GM19438 (cell line): ENCODE measurements at regions not wholly inside any gene's neighbourhood (a gene's known extent, or its start where the extent isn't known, plus 50 kb on each side); places are given as distances from the start of the nearest gene placed in this dataset.
"Not testable (repeated sequence)": the region's sequence is repeated elsewhere in the genome, so short reads cannot be mapped to it uniquely, and the experiment has no call there.

Source experiments
- ATAC-seq: cut with Tn5 transposase; IDR thresholded peaks from one replicate; pipeline ENCODE4 v1.9.1; 2021; ENCODE audit warnings: low read depth; ENCODE audit not compliant: unreplicated experiment

GRCh38 chr13:58704953-58705352, 1073.4 kb downstream of the PCDH17 start:
- ATAC-seq, result no peak

GRCh38 chr13:58706421-58706820, 1074.9 kb downstream of the PCDH17 start:
- ATAC-seq, result no peak

GRCh38 chr13:58712191-58712590, 1080.6 kb downstream of the PCDH17 start:
- no peak for ATAC-seq

GRCh38 chr13:58714016-58714415, 1082.5 kb downstream of the PCDH17 start:
- not testable (repeated sequence) for ATAC-seq

GRCh38 chr13:58721273-58721672, 1089.7 kb downstream of the PCDH17 start:
- no peak for ATAC-seq

DNA sequence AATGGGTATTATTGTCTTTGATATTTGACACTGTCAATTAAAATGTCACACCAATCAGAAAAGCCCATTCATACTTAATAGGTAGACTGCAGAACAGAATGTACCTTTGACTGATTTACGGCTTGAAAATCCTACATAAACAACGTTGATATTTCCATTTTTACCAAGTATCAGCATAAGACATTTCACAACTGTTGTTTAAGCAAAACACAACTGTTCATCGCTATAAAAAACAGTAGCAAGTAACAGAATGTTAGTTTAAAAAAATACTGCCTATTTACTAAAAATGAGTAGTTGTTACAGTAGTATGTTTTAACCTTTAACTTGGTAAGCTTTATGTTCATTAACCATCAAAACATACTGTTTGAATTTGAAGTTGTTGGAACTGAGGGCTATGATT, 1096.6 kb downstream of the PCDH17 start:
- no peak for ATAC-seq

- no peak for ATAC-seq
Measured at GRCh38 chr13:58729361-58729760, 1097.8 kb downstream of the PCDH17 start.

DNA sequence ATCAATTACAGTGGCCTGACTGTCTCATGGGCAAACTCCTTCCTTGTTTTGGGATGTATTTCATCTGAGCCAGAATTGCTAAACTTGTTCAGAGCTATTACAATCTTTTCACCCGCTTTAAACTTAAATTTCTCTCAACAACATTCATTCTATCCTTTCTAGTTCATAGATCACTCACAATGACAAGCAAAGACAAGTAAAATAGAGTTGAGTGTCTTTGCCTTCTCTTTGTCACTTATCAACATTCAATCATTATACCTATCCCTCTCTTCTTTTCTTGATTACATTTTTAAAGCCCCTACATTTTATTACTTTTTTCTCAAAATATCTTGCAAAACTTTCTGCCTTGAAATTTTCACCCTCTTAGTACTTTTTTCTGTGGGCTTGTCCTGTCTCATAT, 1113.1 kb downstream of the PCDH17 start:
- no peak for ATAC-seq

GRCh38 chr13:58767566-58767965, 1136.0 kb downstream of the PCDH17 start:
- no peak for ATAC-seq

DNA sequence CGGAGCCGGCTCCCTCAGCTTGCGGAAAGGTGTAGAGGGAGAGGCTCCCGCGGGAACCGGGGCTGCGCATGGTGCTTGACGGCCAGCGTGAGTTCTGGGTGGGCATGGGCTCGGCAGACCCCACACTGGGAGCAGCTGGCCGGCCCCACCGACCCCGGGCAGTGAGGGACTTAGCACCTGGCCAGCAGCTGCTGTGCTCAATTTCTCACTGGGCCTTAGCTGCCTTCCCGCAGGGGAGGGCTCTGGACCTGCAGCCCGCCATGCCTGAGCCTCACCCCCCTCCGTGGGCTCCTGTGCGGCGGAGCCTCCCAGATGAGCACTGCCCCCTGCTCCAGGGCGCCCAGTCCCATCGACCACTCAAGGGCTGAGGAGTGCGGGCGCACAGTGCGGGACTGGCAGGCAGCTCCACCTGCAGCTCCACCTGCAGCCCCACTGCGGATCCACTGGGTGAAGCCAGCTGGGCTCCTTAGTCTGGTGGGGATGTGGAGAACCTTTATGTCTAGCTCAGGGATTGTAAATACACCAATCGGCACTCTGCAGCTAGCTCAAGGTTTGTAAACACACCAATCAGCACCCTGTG, 1141.8 kb downstream of the PCDH17 start:
- no peak for ATAC-seq

- no peak for ATAC-seq
Measured at GRCh38 chr13:58782736-58783135, 1151.2 kb downstream of the PCDH17 start.

GRCh38 chr13:58792854-58793253, 1161.3 kb downstream of the PCDH17 start:
- ATAC-seq, result no peak

- no peak for ATAC-seq
Measured at GRCh38 chr13:58795715-58796114, 1164.2 kb downstream of the PCDH17 start.

GRCh38 chr13:58804832-58805231, 1173.3 kb downstream of the PCDH17 start:
- ATAC-seq, result no peak

DNA sequence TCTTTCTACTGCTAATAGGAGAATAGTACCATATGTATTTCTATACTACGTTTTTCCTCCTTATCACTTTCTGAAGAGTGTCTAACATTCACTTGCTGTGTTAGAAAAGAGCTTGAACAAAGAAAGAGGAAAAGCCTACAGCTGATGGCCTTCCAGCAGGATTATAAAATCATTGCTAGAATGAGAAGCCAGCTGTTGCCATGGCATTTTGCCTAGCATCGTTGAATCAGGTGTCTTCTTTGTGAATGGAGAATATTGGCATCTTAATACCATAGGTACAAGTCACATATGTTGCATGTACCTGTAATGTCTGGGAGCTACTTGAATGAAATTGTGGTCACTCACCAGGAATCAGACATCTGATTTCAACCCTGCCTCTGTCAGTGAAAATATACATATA, 1174.9 kb downstream of the PCDH17 start:
- no peak for ATAC-seq

- no peak for ATAC-seq
Measured at GRCh38 chr13:58823701-58824100, 1192.2 kb downstream of the PCDH17 start.

DNA sequence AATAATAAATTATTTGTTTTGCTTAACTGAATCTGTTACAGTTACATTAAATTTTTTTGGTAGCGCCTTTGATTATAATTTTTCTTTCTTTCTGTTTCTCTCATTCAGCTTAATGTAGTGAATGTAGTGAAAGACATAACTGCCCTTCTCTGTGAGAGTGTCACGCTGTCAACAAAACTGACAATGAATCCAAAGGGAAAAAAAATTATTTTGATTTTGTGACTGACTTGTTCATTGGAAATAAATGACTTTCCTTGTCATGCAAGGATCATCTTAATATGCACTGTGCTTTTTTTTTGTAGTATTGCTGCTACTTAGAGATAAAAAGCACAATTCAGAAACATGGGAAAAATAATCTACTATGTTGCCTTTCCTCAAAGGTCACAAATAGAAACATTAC, 1196.4 kb downstream of the PCDH17 start:
- no peak for ATAC-seq

- no peak for ATAC-seq
Measured at GRCh38 chr13:58830841-58831240, 1199.3 kb downstream of the PCDH17 start.

- ATAC-seq, result no peak
Measured at GRCh38 chr13:58838615-58839014, 1207.1 kb downstream of the PCDH17 start.

GRCh38 chr13:58843071-58843470, 1211.5 kb downstream of the PCDH17 start:
- ATAC-seq, result no peak

DNA sequence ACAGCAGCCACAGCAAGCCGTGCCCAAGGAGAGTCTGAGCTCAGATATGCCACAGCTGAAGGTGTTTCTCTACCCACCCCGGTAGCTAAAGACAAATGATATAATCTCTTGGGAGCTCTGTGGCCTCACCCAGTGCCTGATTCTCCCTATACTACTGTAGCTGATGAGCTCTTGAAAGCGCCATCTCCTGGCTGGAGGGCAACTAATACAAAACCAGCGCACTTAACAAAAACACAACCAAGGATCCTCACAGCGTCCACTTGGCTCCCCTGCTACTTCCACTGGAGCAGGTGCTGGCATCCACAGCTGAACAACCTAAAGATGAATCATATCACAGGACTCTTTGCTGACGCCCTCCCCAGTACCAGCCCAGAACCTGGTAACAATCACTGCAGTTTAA, 1212.0 kb downstream of the PCDH17 start:
- no peak for ATAC-seq

GRCh38 chr13:58850161-58850560, 1218.6 kb downstream of the PCDH17 start:
- no peak for ATAC-seq

GRCh38 chr13:58852076-58852475, 1220.5 kb downstream of the PCDH17 start:
- no peak for ATAC-seq
